Liver (tissue), 7 donors: ENCODE measurements at regions not wholly inside any gene's neighbourhood (a gene's known extent, or its start where the extent isn't known, plus 50 kb on each side); places are given as distances from the start of the nearest gene placed in this dataset.

Experiments
- DNase-seq: peaks from one replicate; pipeline ENCODE4 v3.0.0-alpha.2; 2017; ENCODE audit warnings: low spot score
- H3K27ac ChIP-seq, 2 donors: one replicate each; pipeline ENCODE4 v1.7.0; 2013; ENCODE audit warnings: inconsistent platforms in 2 of 2, low read length in 2 of 2, control low read depth in 1 of 2, low read depth in 1 of 2, mild to moderate bottlenecking in 1 of 2
- H3K27me3 ChIP-seq, 4 donors: one replicate each; pipeline versions ENCODE4 v1.6.1 to v1.7.0; 2013; ENCODE audit warnings: low read length in 3 of 4, inconsistent platforms in 1 of 4, mild to moderate bottlenecking in 1 of 4, moderate library complexity in 1 of 4; ENCODE audit not compliant: control insufficient read depth in 4 of 4, insufficient read depth in 4 of 4
- H3K36me3 ChIP-seq, 4 donors: one replicate each; pipeline versions ENCODE4 v1.6.1 to v1.7.0; 2013; ENCODE audit warnings: low read length in 3 of 4, mild to moderate bottlenecking in 3 of 4, low read depth in 1 of 4, moderate library complexity in 1 of 4; ENCODE audit not compliant: control insufficient read depth in 4 of 4, insufficient read depth in 3 of 4
- H3K4me1 ChIP-seq, 4 donors: one replicate each; pipeline versions ENCODE4 v1.6.1 to v1.7.0; 2013; ENCODE audit warnings: low read length in 3 of 4, mild to moderate bottlenecking in 3 of 4, moderate library complexity in 1 of 4; ENCODE audit not compliant: control insufficient read depth in 4 of 4, insufficient read depth in 4 of 4
- H3K4me3 ChIP-seq, 3 donors: one replicate each; pipeline versions ENCODE4 v1.6.1 to v1.7.0; 2013; ENCODE audit warnings: low read length in 3 of 3, control low read depth in 1 of 3, low read depth in 1 of 3, mild to moderate bottlenecking in 1 of 3
- H3K9ac ChIP-seq, 2 donors: one replicate each; pipeline ENCODE4 v1.7.0; 2013; ENCODE audit warnings: low read length in 2 of 2, mild to moderate bottlenecking in 2 of 2, moderate library complexity in 2 of 2, control low read depth in 1 of 2, low read depth in 1 of 2
- H3K9me3 ChIP-seq, 4 donors: one replicate each; pipeline versions ENCODE4 v1.6.1 to v1.7.0; 2013; ENCODE audit warnings: low read length in 3 of 4; ENCODE audit not compliant: control insufficient read depth in 4 of 4
- EGR1 ChIP-seq, 2 donors: IDR thresholded peaks; 2 replicates each; pipeline ENCODE4 v1.6.1; 2016 to 2018; ENCODE audit warnings: antibody characterized with exemption in 2 of 2, low read depth in 2 of 2
- FOXA1 ChIP-seq: IDR thresholded peaks from 2 replicates; pipeline ENCODE4 v1.6.1; 2016; ENCODE audit warnings: antibody characterized with exemption
- FOXA2 ChIP-seq: IDR thresholded peaks from 2 replicates; pipeline ENCODE4 v1.6.1; 2016; ENCODE audit warnings: antibody characterized with exemption
- GABPA ChIP-seq, 2 donors: IDR thresholded peaks in 1 of 2; conservative IDR thresholded peaks in 1 of 2; 2 replicates each; pipeline ENCODE4 v1.6.1; 2016; ENCODE audit warnings: antibody characterized with exemption in 2 of 2, mild to moderate bottlenecking in 1 of 2, moderate library complexity in 1 of 2
- HNF4G ChIP-seq: IDR thresholded peaks from 2 replicates; pipeline ENCODE4 v1.6.1; 2016; ENCODE audit warnings: antibody characterized with exemption
- JUND ChIP-seq, 2 donors: IDR thresholded peaks; 2 replicates each; pipeline ENCODE4 v1.6.1; 2016; ENCODE audit warnings: antibody characterized with exemption in 2 of 2
- RAD21 ChIP-seq, 2 donors: IDR thresholded peaks; 2 replicates each; pipeline ENCODE4 v1.6.1; 2016; ENCODE audit warnings: antibody characterized with exemption in 2 of 2, mild to moderate bottlenecking in 2 of 2
- SP1 ChIP-seq: IDR thresholded peaks from 2 replicates; pipeline ENCODE4 v1.6.1; 2018; ENCODE audit warnings: antibody characterized with exemption, mild to moderate bottlenecking
- TAF1 ChIP-seq: conservative IDR thresholded peaks from 2 replicates; pipeline ENCODE4 v1.6.1; 2016; ENCODE audit warnings: antibody characterized with exemption, mild to moderate bottlenecking
- YY1 ChIP-seq: IDR thresholded peaks from 2 replicates; pipeline ENCODE4 v1.6.1; 2016; ENCODE audit warnings: antibody characterized with exemption, mild to moderate bottlenecking
- WGBS: extraction: QIAGEN DNeasy Blood & Tissue Kit; methylation state at CpG from one replicate; pipeline ENCODE4 v1.1.7; 2013; 5-methylcytosine and 5-hydroxymethylcytosine counted together
- TF ChIP-seq, protein P1 (sequence below): IDR thresholded peaks from 2 replicates; pipeline ENCODE4 v1.6.1; 2016; ENCODE audit warnings: antibody characterized with exemption, mild to moderate bottlenecking
- TF ChIP-seq, protein P2 (sequence below): IDR thresholded peaks from 2 replicates; pipeline ENCODE4 v1.6.1; 2016; ENCODE audit warnings: antibody characterized with exemption
- donor health status: healthy.
- donor health status: healthy.
- donor health status: healthy.
- donor health status: healthy.

DNA sequence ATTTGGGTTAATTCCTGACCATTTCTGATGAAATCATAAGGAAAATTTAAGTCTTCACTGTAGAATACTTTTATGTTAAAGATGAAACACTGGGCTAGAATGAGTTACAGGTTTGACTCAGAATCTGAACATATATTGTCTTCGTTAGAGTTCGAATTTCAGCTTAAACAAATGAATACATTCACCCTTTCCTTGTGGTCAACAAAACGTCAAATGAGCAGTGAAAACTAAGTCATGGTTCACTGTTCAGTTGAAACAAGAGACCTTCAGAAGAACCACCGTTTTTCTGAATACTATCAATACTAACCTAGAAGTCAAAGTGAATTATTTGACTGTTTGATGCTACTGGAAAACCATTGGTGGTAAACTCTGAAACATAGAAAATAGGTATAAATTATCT, 235.2 kb upstream of the ZWINT start (continued):
- no peak for TF ChIP-seq GABPA (IDR thresholded peaks at IDR 0.05 in 1 of 2, conservative IDR thresholded peaks at IDR 0.05 in 1 of 2)
- TF ChIP-seq RAD21 (IDR thresholded peaks at IDR 0.05): no peak

DNA sequence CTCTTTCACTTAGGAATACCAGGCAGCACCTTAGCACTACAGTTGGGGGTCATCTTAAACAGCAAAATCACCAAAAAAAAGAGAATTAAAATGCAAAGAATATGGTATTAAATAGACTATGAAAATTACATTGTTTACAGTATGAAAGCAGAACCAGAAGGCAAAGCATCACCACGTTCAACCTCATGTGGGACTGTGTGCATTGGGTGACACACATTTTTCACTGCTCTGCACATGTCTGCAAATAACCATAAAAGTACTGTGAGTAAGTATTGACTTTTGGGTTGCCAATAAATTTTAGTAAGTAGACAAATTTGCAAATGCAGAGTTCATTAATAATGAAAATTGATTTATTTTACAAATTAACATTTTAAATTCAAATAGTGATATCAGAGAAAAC, 232.1 kb upstream of the ZWINT start:
- TF ChIP-seq JUND (IDR thresholded peaks at IDR 0.05): no peak
- Histone ChIP-seq H3K36me3 (no peaks in the 10 kb centered on the region), H3K9me3 (no peaks in the 10 kb centered on the region), H3K27ac (no peak overlapping the region), H3K4me1 (no peaks in the 10 kb centered on the region), H3K9ac (no peak overlapping the region), H3K4me3 (no peak overlapping the region), H3K27me3 (no peaks in the 10 kb centered on the region)
- WGBS: 74% methylated on average over 1 of the region's 1 CpG
- no peak for DNase-seq

DNA sequence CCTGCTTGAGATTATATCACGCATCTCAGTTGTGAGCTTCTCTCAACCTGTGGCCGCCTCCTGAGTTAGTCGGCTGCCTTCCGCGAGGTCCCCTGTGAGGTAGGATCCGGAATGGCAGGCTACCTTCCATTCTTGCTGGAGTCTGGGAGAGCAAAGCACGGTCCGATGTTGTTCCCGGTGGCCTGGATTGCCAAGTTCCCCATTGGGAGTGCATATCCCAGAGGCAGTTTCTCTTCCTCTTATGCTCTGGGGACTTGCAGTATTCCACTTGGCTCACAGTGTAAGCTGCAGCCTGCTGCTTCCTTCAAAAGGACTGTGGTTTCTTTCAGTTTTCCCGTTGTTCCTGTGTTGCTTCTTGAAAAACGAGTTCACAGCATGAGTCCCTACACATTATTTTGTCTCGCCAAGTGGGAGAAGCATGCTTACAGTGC, 225.4 kb upstream of the ZWINT start:
- no peak overlapping the region for H3K9ac ChIP-seq
- whole genome bisulfite sequencing: 61% methylated on average over 12 of the region's 12 CpGs
- H3K36me3 ChIP-seq: no peaks in the 10 kb centered on the region
- TF ChIP-seq JUND (IDR thresholded peaks at IDR 0.05) (no peak), FOXA2 (no peak), SP1 (no peak), HNF4G (no peak), TAF1 (no peak), YY1 (no peak)
- TF ChIP-seq, protein P1, sequence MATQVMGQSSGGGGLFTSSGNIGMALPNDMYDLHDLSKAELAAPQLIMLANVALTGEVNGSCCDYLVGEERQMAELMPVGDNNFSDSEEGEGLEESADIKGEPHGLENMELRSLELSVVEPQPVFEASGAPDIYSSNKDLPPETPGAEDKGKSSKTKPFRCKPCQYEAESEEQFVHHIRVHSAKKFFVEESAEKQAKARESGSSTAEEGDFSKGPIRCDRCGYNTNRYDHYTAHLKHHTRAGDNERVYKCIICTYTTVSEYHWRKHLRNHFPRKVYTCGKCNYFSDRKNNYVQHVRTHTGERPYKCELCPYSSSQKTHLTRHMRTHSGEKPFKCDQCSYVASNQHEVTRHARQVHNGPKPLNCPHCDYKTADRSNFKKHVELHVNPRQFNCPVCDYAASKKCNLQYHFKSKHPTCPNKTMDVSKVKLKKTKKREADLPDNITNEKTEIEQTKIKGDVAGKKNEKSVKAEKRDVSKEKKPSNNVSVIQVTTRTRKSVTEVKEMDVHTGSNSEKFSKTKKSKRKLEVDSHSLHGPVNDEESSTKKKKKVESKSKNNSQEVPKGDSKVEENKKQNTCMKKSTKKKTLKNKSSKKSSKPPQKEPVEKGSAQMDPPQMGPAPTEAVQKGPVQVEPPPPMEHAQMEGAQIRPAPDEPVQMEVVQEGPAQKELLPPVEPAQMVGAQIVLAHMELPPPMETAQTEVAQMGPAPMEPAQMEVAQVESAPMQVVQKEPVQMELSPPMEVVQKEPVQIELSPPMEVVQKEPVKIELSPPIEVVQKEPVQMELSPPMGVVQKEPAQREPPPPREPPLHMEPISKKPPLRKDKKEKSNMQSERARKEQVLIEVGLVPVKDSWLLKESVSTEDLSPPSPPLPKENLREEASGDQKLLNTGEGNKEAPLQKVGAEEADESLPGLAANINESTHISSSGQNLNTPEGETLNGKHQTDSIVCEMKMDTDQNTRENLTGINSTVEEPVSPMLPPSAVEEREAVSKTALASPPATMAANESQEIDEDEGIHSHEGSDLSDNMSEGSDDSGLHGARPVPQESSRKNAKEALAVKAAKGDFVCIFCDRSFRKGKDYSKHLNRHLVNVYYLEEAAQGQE: no peak
- TF ChIP-seq, protein P2, sequence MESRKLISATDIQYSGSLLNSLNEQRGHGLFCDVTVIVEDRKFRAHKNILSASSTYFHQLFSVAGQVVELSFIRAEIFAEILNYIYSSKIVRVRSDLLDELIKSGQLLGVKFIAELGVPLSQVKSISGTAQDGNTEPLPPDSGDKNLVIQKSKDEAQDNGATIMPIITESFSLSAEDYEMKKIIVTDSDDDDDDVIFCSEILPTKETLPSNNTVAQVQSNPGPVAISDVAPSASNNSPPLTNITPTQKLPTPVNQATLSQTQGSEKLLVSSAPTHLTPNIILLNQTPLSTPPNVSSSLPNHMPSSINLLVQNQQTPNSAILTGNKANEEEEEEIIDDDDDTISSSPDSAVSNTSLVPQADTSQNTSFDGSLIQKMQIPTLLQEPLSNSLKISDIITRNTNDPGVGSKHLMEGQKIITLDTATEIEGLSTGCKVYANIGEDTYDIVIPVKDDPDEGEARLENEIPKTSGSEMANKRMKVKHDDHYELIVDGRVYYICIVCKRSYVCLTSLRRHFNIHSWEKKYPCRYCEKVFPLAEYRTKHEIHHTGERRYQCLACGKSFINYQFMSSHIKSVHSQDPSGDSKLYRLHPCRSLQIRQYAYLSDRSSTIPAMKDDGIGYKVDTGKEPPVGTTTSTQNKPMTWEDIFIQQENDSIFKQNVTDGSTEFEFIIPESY: no peak
- H3K4me1 ChIP-seq: no peaks in the 10 kb centered on the region
- H3K9me3 ChIP-seq: no peaks in the 10 kb centered on the region
- DNase-seq: no peak
- H3K27ac ChIP-seq: no peak overlapping the region
- H3K27me3 ChIP-seq: peaks cover 0 to 2% (median 0%) of the 10 kb centered on the region in 4 donors
- no peak overlapping the region for H3K4me3 ChIP-seq

DNA sequence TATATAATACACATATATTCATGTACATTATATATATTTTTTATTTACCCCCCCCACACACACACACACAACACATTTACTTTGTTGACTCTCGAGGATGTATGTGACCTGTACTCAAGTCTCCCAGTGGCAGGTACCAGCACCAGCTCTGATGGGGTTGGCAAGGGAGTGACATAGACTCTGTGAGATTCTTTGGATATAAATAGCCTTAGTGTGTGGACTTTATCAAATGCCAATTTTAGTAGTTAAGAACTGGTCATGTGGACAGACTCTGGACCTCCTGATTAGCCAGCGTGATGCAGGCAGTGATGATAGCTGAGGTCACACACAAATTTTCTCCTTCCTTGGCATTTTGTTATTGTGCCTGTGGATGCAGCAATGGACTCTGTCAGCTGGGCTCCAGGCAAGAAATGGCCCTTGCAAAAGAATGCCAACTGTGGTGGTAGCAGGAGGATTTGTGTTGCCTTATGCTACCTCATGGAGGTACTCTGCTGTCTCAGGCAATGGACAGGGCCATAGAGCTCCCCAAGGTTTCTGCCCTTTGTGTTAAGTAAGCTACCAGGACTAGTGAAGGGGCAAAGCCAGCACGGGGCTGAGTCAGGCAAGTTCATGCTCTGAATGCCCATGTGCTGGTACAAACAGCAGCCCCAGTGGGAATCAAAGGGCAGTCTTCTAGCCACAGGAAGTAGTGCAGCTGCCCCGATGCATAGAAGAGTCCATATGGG, 224.6 kb upstream of the ZWINT start:
- no peaks in the 10 kb centered on the region for H3K4me1 ChIP-seq
- TF ChIP-seq, protein P1: no peak
- TF ChIP-seq, protein P2: no peak
- TF ChIP-seq FOXA1 (no peak), GABPA (IDR thresholded peaks at IDR 0.05 in 1 of 2, conservative IDR thresholded peaks at IDR 0.05 in 1 of 2) (no peak), SP1 (no peak), EGR1 (IDR thresholded peaks at IDR 0.05; ENCODE audit: low read depth in 2 of 2) (no peak)
- WGBS: 78% methylated on average over 4 of the region's 4 CpGs
- H3K9ac ChIP-seq: no peak overlapping the region
- H3K9me3 ChIP-seq: no peaks in the 10 kb centered on the region
- no peak overlapping the region for H3K4me3 ChIP-seq
- no peak overlapping the region for H3K27ac ChIP-seq
- peaks cover 0 to 2% (median 0%) of the 10 kb centered on the region in 4 donors for H3K27me3 ChIP-seq
- no peaks in the 10 kb centered on the region for H3K36me3 ChIP-seq
- no peak for DNase-seq
